Stimulated activated CD8-positive, alpha-beta memory T cell treated with anti-CD3 and anti-CD28 coated beads, Interleukin-15, amount 100 ng/mL, for 4 hours (primary cell): ENCODE measurements at regions not wholly inside any gene's neighbourhood (a gene's known extent, or its start where the extent isn't known, plus 50 kb on each side); places are given as distances from the start of the nearest gene placed in this dataset.
"Not testable (repeated sequence)": the region's sequence is repeated elsewhere in the genome, so short reads cannot be mapped to it uniquely, and the experiment has no call there.

ENCODE experiments used
- DNase-seq, 2 donors: peaks; one replicate each; pipeline ENCODE4 v3.0.0-alpha.2; 2020; ENCODE audit warnings: low read depth in 2 of 2

GRCh38 chr11:134845474-134846327 is 433.7 kb upstream of the B3GAT1 start:
- no peak for DNase-seq

- no peak for DNase-seq
These were observed 432.8 kb upstream of the B3GAT1 start for GRCh38 chr11:134844838-134845237.

- DNase-seq: no peak
These were observed 431.7 kb upstream of the B3GAT1 start for GRCh38 chr11:134843735-134844134.

- no peak for DNase-seq
These were observed 431.0 kb upstream of the B3GAT1 start for GRCh38 chr11:134843020-134843419.

- no peak for DNase-seq
These were observed 429.9 kb upstream of the B3GAT1 start for GRCh38 chr11:134841972-134842371.

GRCh38 chr11:134841411-134841810 is 429.4 kb upstream of the B3GAT1 start:
- DNase-seq: no peak

- no peak for DNase-seq
These were observed 428.9 kb upstream of the B3GAT1 start for GRCh38 chr11:134840945-134841344.

GRCh38 chr11:134840165-134840564 is 428.1 kb upstream of the B3GAT1 start:
- not testable (repeated sequence) for DNase-seq

- DNase-seq: no peak
These were observed 426.7 kb upstream of the B3GAT1 start for GRCh38 chr11:134838708-134839107.

- no peak for DNase-seq
These were observed 425.8 kb upstream of the B3GAT1 start for GRCh38 chr11:134837887-134838232.

GRCh38 chr11:134837166-134837886 is 425.3 kb upstream of the B3GAT1 start:
- no peak for DNase-seq

GRCh38 chr11:134836561-134836960 is 424.5 kb upstream of the B3GAT1 start:
- no peak for DNase-seq

GRCh38 chr11:134835561-134835960 is 423.5 kb upstream of the B3GAT1 start:
- no peak for DNase-seq

GRCh38 chr11:134830312-134830711 is 418.3 kb upstream of the B3GAT1 start:
- DNase-seq: no peak

GRCh38 chr11:134823970-134824369 is 411.9 kb upstream of the B3GAT1 start:
- DNase-seq: no peak

- no peak for DNase-seq
These were observed 410.9 kb upstream of the B3GAT1 start for GRCh38 chr11:134822897-134823296.

GRCh38 chr11:134821422-134821821 is 409.4 kb upstream of the B3GAT1 start:
- no peak for DNase-seq

GRCh38 chr11:134819041-134819440 is 407.0 kb upstream of the B3GAT1 start:
- DNase-seq: no peak

- DNase-seq: no peak
These were observed 406.5 kb upstream of the B3GAT1 start for GRCh38 chr11:134818516-134818915.

GRCh38 chr11:134815404-134815803 is 403.4 kb upstream of the B3GAT1 start:
- no peak for DNase-seq

GRCh38 chr11:134807997-134808396 is 396.0 kb upstream of the B3GAT1 start:
- no peak for DNase-seq

- no peak for DNase-seq
These were observed 390.6 kb upstream of the B3GAT1 start for GRCh38 chr11:134802598-134802997.

- no peak for DNase-seq
These were observed 390.1 kb upstream of the B3GAT1 start for GRCh38 chr11:134802116-134802515.
